Esophagus squamous epithelium (tissue), 5 donors: ENCODE measurements at regions not wholly inside any gene's neighbourhood (a gene's known extent, or its start where the extent isn't known, plus 50 kb on each side); places are given as distances from the start of the nearest gene placed in this dataset.

ENCODE experiments used
- DNase-seq: peaks from one replicate; lab custom pipeline; 2025; lab: John Stamatoyannopoulos, UW
- H3K27ac ChIP-seq, 4 donors: fragments of 200-600 bp; sonication (generic); one replicate each; pipeline ENCODE4 v1.5.1; 2016 to 2019; ENCODE audit warnings: mild to moderate bottlenecking in 1 of 4
- H3K27me3 ChIP-seq, 4 donors: fragments of 200-600 bp; sonication (generic); 1 replicate in 3 of 4; 2 replicates in 1 of 4; pipeline versions ENCODE4 v1.5.1 to v1.6.0; 2017 to 2021; ENCODE audit warnings: antibody characterized with exemption in 1 of 4
- H3K36me3 ChIP-seq, 3 donors: fragments of 200-600 bp; sonication (generic); one replicate each; pipeline ENCODE4 v1.5.1; 2016 to 2019
- H3K4me1 ChIP-seq, 3 donors: fragments of 200-600 bp; sonication (generic); one replicate each; pipeline ENCODE4 v1.5.1; 2017 to 2019
- H3K4me3 ChIP-seq, 4 donors: fragments of 200-600 bp; sonication (generic); 1 replicate in 3 of 4; 2 replicates in 1 of 4; pipeline ENCODE4 v1.5.1; 2016 to 2019; ENCODE audit warnings: mild to moderate bottlenecking in 2 of 4, moderate library complexity in 1 of 4
- H3K9me3 ChIP-seq, 3 donors: fragments of 200-600 bp; sonication (generic); one replicate each; pipeline ENCODE4 v1.5.1; 2016 to 2019
- CTCF ChIP-seq, 6 experiments: fragments of 450-650 bp in 4 of 6; fragments of 200-600 bp in 2 of 6; sonication (generic) in 2 of 6; IDR thresholded peaks; one replicate each; pipeline ENCODE4 v1.5.1; 2016 to 2019; ENCODE audit warnings: antibody characterized with exemption in 6 of 6, mild to moderate bottlenecking in 4 of 6, moderate library complexity in 4 of 6
- POLR2A ChIP-seq, 4 donors: fragments of 450-650 bp; IDR thresholded peaks; one replicate each; pipeline ENCODE4 v1.6.1; 2017; ENCODE audit warnings: antibody characterized with exemption in 4 of 4, mild to moderate bottlenecking in 4 of 4, moderate library complexity in 3 of 4
- WGBS, 2 donors: methylation state at CpG; one replicate each; pipeline ENCODE4 v1.1.5; 2018; 5-methylcytosine and 5-hydroxymethylcytosine counted together
- intact Hi-C: fragments of 100-400 bp; cut with DNase I; formaldehyde crosslinking; loops from one replicate; pipeline ENCODE4 v1.15.0; 2022
- donor health status: DM: yes; HTN: yes; CAD: no.

DNA sequence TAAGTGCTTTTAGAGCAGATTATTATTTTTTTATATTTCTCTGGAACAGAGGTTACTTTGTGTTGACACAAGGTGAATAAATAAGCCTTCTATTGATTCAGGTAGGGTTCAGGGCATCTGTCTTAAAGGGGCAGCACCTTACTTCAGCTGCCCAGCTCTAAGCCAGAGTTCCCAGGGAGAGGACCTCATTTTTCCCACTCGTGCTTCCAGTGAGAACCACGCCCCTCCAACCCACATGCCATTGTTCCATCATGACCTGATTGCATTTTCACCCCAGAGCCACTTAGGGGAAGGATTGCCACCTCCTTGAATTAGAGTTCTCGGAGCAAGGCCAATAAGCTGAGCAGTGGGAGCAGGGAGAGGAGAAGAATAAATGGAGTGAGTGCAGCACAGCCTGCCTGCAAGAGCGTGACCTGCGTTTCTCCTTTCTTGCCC lies 104.3 kb upstream of the FRY start:
- WGBS, 2 donors = 40 to 61% methylated on average over 3 to 4 of the region's 5 CpGs
- no peaks in the 10 kb centered on the region for H3K27me3 ChIP-seq
- no peaks in the 10 kb centered on the region for H3K9me3 ChIP-seq
- no peaks in the 10 kb centered on the region for H3K4me1 ChIP-seq
- no peak for TF ChIP-seq CTCF (IDR thresholded peaks at IDR 0.05)
- TF ChIP-seq POLR2A (IDR thresholded peaks at IDR 0.05) = no peak
- intact Hi-C loops = no loop called here
- no peak overlapping the region for H3K4me3 ChIP-seq
- no peak for DNase-seq
- no peaks in the 10 kb centered on the region for H3K36me3 ChIP-seq
- no peak overlapping the region for H3K27ac ChIP-seq

- Histone ChIP-seq H3K27me3 (no peaks in the 10 kb centered on the region), H3K9me3 (no peaks in the 10 kb centered on the region), H3K4me3 (no peak overlapping the region), H3K27ac (no peak overlapping the region), H3K36me3 (no peaks in the 10 kb centered on the region), H3K4me1 (no peaks in the 10 kb centered on the region)
- intact Hi-C loops = no loop called here
- TF ChIP-seq POLR2A (IDR thresholded peaks at IDR 0.05) = no peak
- TF ChIP-seq CTCF (IDR thresholded peaks at IDR 0.05) = no peak
- no peak for DNase-seq
- WGBS, 2 donors = 67 to 77% methylated on average over 3 of the region's 3 CpGs
Observed at GRCh38 chr13:31929031-31929770, 102.4 kb upstream of the FRY start.

DNA sequence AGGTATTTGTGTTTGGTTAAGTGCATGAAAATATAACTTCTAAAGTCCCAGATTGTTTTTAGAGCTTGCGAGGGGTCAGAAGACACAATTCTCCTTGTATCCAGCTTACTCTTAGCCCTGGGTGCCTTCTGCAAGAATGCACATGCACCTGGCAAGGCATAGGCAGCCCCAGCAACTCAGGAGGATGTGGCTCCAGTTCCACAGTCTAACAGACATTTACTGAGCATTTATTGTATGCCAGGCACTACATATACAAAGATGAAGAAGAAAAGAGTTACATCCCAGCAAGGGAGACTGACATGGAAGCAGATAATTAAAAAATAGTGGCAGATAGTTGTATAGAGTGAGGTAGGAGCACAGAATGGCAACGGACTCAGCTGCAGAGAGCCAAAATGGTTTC lies 101.1 kb upstream of the FRY start:
- TF ChIP-seq CTCF (IDR thresholded peaks at IDR 0.05) (no peak), POLR2A (IDR thresholded peaks at IDR 0.05) (no peak)
- no peaks in the 10 kb centered on the region for H3K9me3 ChIP-seq
- H3K36me3 ChIP-seq = no peaks in the 10 kb centered on the region
- DNase-seq = no peak
- 63 to 79% methylated on average over 2 of the region's 2 CpGs for WGBS, 2 donors
- H3K27me3 ChIP-seq = no peaks in the 10 kb centered on the region
- no peaks in the 10 kb centered on the region for H3K4me1 ChIP-seq
- intact Hi-C loops = no loop called here
- no peak overlapping the region for H3K4me3 ChIP-seq
- no peak overlapping the region for H3K27ac ChIP-seq

- Histone ChIP-seq H3K4me1 (no peaks in the 10 kb centered on the region), H3K36me3 (no peaks in the 10 kb centered on the region), H3K27ac (no peak overlapping the region), H3K27me3 (no peaks in the 10 kb centered on the region), H3K9me3 (no peaks in the 10 kb centered on the region), H3K4me3 (no peak overlapping the region)
- intact Hi-C loops = no loop called here
- WGBS, 2 donors = 57 to 58% methylated on average over 3 of the region's 3 CpGs
- TF ChIP-seq CTCF (IDR thresholded peaks at IDR 0.05) = no peak
- no peak for TF ChIP-seq POLR2A (IDR thresholded peaks at IDR 0.05)
- no peak for DNase-seq
Observed at GRCh38 chr13:31930901-31931522, 100.6 kb upstream of the FRY start.

DNA sequence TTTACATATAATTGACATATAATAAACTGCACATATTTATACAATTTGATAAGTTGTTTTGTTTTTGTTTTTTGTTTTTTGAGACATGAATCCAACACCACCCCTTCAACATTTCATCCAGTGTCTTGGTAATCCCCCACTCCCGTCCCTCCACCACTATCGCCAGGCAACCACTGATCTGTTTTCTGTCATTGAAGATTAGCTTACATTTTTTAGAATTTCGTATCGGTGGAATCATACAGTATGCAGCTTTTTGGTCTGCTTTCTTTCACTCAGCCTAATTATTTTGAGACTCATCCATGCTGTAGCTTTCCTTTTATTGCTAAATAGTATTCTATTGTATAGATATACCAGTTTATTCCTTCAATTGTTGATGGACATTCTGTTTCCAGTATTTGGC lies 94.1 kb upstream of the FRY start:
- H3K4me1 ChIP-seq = no peaks in the 10 kb centered on the region
- TF ChIP-seq CTCF (IDR thresholded peaks at IDR 0.05) = no peak
- TF ChIP-seq POLR2A (IDR thresholded peaks at IDR 0.05) = no peak
- no peak overlapping the region for H3K27ac ChIP-seq
- H3K27me3 ChIP-seq = no peaks in the 10 kb centered on the region
- WGBS, 2 donors = 88 to 93% methylated on average over 4 of the region's 4 CpGs
- DNase-seq = no peak
- intact Hi-C loops = no loop called here
- H3K36me3 ChIP-seq = no peaks in the 10 kb centered on the region
- no peaks in the 10 kb centered on the region for H3K9me3 ChIP-seq
- no peak overlapping the region for H3K4me3 ChIP-seq
